ENCODE measurements at regions not wholly inside any gene's neighbourhood (a gene's known extent, or its start where the extent isn't known, plus 50 kb on each side); places are given as distances from the start of the nearest gene placed in this dataset.

DNA sequence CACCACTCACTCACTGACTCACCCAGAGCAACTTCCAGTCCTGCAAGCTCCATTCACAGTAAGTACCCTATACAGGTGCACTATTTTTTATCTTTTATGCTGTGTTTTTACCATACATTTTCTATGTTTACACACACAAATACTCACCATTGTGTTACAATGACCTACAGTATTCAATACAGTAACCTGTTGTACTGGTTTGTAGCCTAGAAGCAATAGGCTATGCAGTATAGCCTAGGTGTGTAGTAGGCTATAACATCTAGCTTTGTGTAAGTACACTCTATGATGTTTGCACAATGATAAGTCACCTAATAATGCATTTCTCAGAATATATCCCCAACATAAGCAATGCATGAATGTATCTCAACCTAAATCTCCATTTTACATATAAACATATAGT lies 541.1 kb downstream of the NR2F1-AS1 start:
- DNase-seq (ENCODE audit: low read depth in 2 of 2), result no peak
- H3K4me3 ChIP-seq (replicated peaks in 1 of 4; ENCODE audit: control extremely low read depth in 1 of 4, insufficient read depth in 1 of 4, low read depth in 3 of 4, low read length in 4 of 4), result no peak overlapping the region

DNA sequence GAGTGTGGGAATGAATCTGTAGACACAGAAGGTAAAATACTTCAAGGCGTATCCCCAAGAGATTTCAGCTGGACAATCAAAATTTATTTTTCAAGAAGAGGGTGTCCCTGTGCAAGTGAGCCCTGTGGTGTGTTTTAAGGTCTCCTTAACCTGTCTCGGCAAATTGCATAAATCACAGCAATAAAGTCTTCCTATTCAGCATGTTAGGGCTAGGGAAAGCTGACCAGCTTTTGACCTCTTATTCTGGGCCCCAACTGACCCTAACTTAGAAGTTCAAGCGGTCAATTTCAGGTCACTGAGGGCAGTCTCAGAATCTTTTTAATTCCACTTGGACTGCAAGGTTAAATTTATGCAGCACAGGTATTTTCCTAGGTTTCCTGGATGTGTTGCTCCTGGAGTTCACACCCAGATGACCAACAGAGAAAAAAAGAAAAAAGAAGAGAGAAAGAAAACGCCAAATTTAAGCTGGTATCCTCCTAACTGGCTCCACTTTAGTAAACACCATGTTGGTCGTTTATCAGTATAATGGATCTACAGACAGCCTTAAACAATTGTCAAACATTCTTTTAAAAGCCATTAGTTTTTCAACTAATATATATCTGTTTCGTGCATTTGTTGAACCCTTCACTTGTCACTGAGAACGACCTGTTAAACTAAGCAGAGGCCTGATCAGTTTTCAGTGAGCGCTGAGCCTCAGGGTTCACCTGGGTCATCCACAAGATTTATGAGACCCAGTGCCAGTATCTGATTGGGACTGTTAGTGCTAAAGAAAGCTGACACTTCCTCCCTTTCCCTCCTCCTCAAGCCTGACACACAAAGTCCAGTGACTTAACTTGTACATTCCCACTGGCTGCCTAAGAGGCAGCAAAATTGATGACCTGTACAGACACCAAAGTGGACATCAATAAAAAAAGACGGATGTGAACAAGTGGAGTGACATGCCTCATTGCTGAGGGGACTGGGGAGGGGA lies 546.1 kb downstream of the NR2F1-AS1 start:
- peak in 1 of 2 donors; percentile 25 for DNase-seq (ENCODE audit: low read depth in 2 of 2)
- Histone ChIP-seq H3K4me2 (ENCODE audit: extremely low read depth, insufficient read depth, low read length) (no peak overlapping the region), H2AFZ (ENCODE audit: low read length) (no peak overlapping the region), H3K9me3 (ENCODE audit: control insufficient read depth, insufficient read depth, low read depth, low read length) (no peaks in the 10 kb centered on the region), H3K4me3 (replicated peaks in 1 of 4; ENCODE audit: control extremely low read depth in 1 of 4, insufficient read depth in 1 of 4, low read depth in 3 of 4, low read length in 4 of 4) (no peak overlapping the region), H4K20me1 (ENCODE audit: control insufficient read depth, extremely low read depth, insufficient read depth, low read length) (no peaks in the 10 kb centered on the region), H3K79me2 (ENCODE audit: control insufficient read depth, insufficient read depth, low read length) (no peaks in the 10 kb centered on the region), H3K9ac (ENCODE audit: insufficient read depth, low read length) (no peak overlapping the region), H3K36me3 (ENCODE audit: control insufficient read depth, insufficient read depth, low read length) (no peaks in the 10 kb centered on the region), H3K4me1 (ENCODE audit: control insufficient read depth, extremely low read depth, insufficient read depth, low read length) (no peaks in the 10 kb centered on the region), H3K27ac (ENCODE audit: insufficient read depth, low read length) (no peak overlapping the region), H3K27me3 (ENCODE audit: control insufficient read depth, insufficient read depth, low read length) (no peaks in the 10 kb centered on the region)
- TF ChIP-seq EZH2 (IDR thresholded peaks at IDR 0.05; ENCODE audit: low read length, missing control alignments), result no peak
- no peak for TF ChIP-seq CTCF (conservative IDR thresholded peaks at IDR 0.05 in 1 of 2, IDR thresholded peaks at IDR 0.05 in 1 of 2; ENCODE audit: low read depth in 1 of 2, low read length in 2 of 2)

More for the DNA sequence above, 541.1 kb downstream of the NR2F1-AS1 start:
- H4K20me1 ChIP-seq (ENCODE audit: control insufficient read depth, extremely low read depth, insufficient read depth, low read length), result no peaks in the 10 kb centered on the region
- no peak overlapping the region for H3K4me2 ChIP-seq (ENCODE audit: extremely low read depth, insufficient read depth, low read length)
- no peaks in the 10 kb centered on the region for H3K27me3 ChIP-seq (ENCODE audit: control insufficient read depth, insufficient read depth, low read length)
- no peak for TF ChIP-seq CTCF (conservative IDR thresholded peaks at IDR 0.05 in 1 of 2, IDR thresholded peaks at IDR 0.05 in 1 of 2; ENCODE audit: low read depth in 1 of 2, low read length in 2 of 2)
- TF ChIP-seq EZH2 (IDR thresholded peaks at IDR 0.05; ENCODE audit: low read length, missing control alignments), result no peak
- H3K27ac ChIP-seq (ENCODE audit: insufficient read depth, low read length), result no peak overlapping the region
- H2AFZ ChIP-seq (ENCODE audit: low read length), result no peak overlapping the region
- H3K4me1 ChIP-seq (ENCODE audit: control insufficient read depth, extremely low read depth, insufficient read depth, low read length), result no peaks in the 10 kb centered on the region
- no peaks in the 10 kb centered on the region for H3K79me2 ChIP-seq (ENCODE audit: control insufficient read depth, insufficient read depth, low read length)
- H3K9me3 ChIP-seq (ENCODE audit: control insufficient read depth, insufficient read depth, low read depth, low read length), result no peaks in the 10 kb centered on the region
- H3K36me3 ChIP-seq (ENCODE audit: control insufficient read depth, insufficient read depth, low read length), result no peaks in the 10 kb centered on the region
- H3K9ac ChIP-seq (ENCODE audit: insufficient read depth, low read length), result no peak overlapping the region

GRCh38 chr5:93022796-93023447 lies 558.1 kb downstream of the NR2F1-AS1 start:
- Histone ChIP-seq H3K9me3 (ENCODE audit: control insufficient read depth, insufficient read depth, low read depth, low read length) (no peaks in the 10 kb centered on the region), H3K36me3 (ENCODE audit: control insufficient read depth, insufficient read depth, low read length) (no peaks in the 10 kb centered on the region), H4K20me1 (ENCODE audit: control insufficient read depth, extremely low read depth, insufficient read depth, low read length) (no peaks in the 10 kb centered on the region), H3K4me2 (ENCODE audit: extremely low read depth, insufficient read depth, low read length) (no peak overlapping the region), H3K4me1 (ENCODE audit: control insufficient read depth, extremely low read depth, insufficient read depth, low read length) (no peaks in the 10 kb centered on the region), H3K4me3 (replicated peaks in 1 of 4; ENCODE audit: control extremely low read depth in 1 of 4, insufficient read depth in 1 of 4, low read depth in 3 of 4, low read length in 4 of 4) (no peak overlapping the region), H3K27ac (ENCODE audit: insufficient read depth, low read length) (no peak overlapping the region), H3K79me2 (ENCODE audit: control insufficient read depth, insufficient read depth, low read length) (no peaks in the 10 kb centered on the region), H2AFZ (ENCODE audit: low read length) (no peak overlapping the region), H3K9ac (ENCODE audit: insufficient read depth, low read length) (no peak overlapping the region), H3K27me3 (ENCODE audit: control insufficient read depth, insufficient read depth, low read length) (no peaks in the 10 kb centered on the region)
- peak; percentile 40 to 68 for DNase-seq (ENCODE audit: low read depth in 2 of 2)
- TF ChIP-seq CTCF (conservative IDR thresholded peaks at IDR 0.05 in 1 of 2, IDR thresholded peaks at IDR 0.05 in 1 of 2; ENCODE audit: low read depth in 1 of 2, low read length in 2 of 2) (peak in 1 of 2 donors; percentile 3), EZH2 (IDR thresholded peaks at IDR 0.05; ENCODE audit: low read length, missing control alignments) (no peak)

Measured in fibroblast of lung (primary cell).